HFF-Myc (cell line): ENCODE measurements at regions not wholly inside any gene's neighbourhood (a gene's known extent, or its start where the extent isn't known, plus 50 kb on each side); places are given as distances from the start of the nearest gene placed in this dataset.

Source experiments
- DNase-seq: peaks from one replicate; pipeline ENCODE4 v3.0.0-alpha.2; 2011; ENCODE audit warnings: low read depth; ENCODE audit errors: extremely low read depth
- H3K4me3 ChIP-seq: replicated peaks from 2 replicates; pipeline ENCODE4 v1.5.1; 2011; ENCODE audit warnings: low read depth, mild to moderate bottlenecking, control low read depth, low read length
- CTCF ChIP-seq: IDR thresholded peaks from 2 replicates; pipeline ENCODE4 v1.5.1; 2012; ENCODE audit warnings: mild to moderate bottlenecking, low read depth, low read length, control low read depth; ENCODE audit errors: missing control alignments

- H3K4me3 ChIP-seq: no peak overlapping the region
- TF ChIP-seq CTCF: no peak
- no peak for DNase-seq
These were observed 1927.1 kb upstream of the PCDH7 start for GRCh38 chr4:28792917-28793597.

GRCh38 chr4:28799696-28800095, 1920.5 kb upstream of the PCDH7 start:
- no peak for TF ChIP-seq CTCF
- DNase-seq: no peak
- no peak overlapping the region for H3K4me3 ChIP-seq

GRCh38 chr4:28811025-28811424, 1909.1 kb upstream of the PCDH7 start:
- H3K4me3 ChIP-seq: no peak overlapping the region
- TF ChIP-seq CTCF: no peak
- DNase-seq: no peak

- DNase-seq: no peak
- no peak for TF ChIP-seq CTCF
- H3K4me3 ChIP-seq: no peak overlapping the region
These were observed 1898.0 kb upstream of the PCDH7 start for GRCh38 chr4:28822163-28822562.

GRCh38 chr4:28827866-28828265, 1892.3 kb upstream of the PCDH7 start:
- no peak for TF ChIP-seq CTCF
- no peak for DNase-seq
- H3K4me3 ChIP-seq: no peak overlapping the region

GRCh38 chr4:28831867-28832266, 1888.3 kb upstream of the PCDH7 start:
- TF ChIP-seq CTCF: no peak
- H3K4me3 ChIP-seq: no peak overlapping the region
- DNase-seq: no peak

GRCh38 chr4:28832444-28832843, 1887.7 kb upstream of the PCDH7 start:
- H3K4me3 ChIP-seq: no peak overlapping the region

More at GRCh38 chr4:28832444-28832843, 1887.7 kb upstream of the PCDH7 start:
- no peak for DNase-seq
- TF ChIP-seq CTCF: no peak
